K562 (cell line): ENCODE measurements at regions not wholly inside any gene's neighbourhood (a gene's known extent, or its start where the extent isn't known, plus 50 kb on each side); places are given as distances from the start of the nearest gene placed in this dataset.

ENCODE experiments used
- ATAC-seq: fragments of 200-7000 bp; cut with Tn5 transposase; 3 replicates; pipeline ENCODE4 v1.9.1; 2020; ENCODE audit warnings: moderate library complexity
- BruUV-seq: library from RNA; stranded (reverse); fragments of 400-500 nt; replicated peaks from 2 replicates; lab custom pipeline; 2021; lab: Mats Ljungman, UMichigan
- CTCF ChIA-PET: fragments of 300-600 bp; formaldehyde crosslinking; extraction: SDS; loops from one replicate; lab custom pipeline; 2021; ENCODE audit warnings: low intra/inter-chr PET ratio; lab: Yijun Ruan, JAX
- POLR2A ChIA-PET: fragments of 300-600, 350-650 bp; sonication (Branson Sonifier 250); formaldehyde crosslinking; extraction: SDS; loops from one replicate; lab custom pipeline; 2021; ENCODE audit warnings: antibody characterized with exemption, inconsistent platforms; lab: Yijun Ruan, JAX
- DNase-seq, 4 experiments: peaks; one replicate each; pipeline versions ENCODE4 v3.0.0 to v3.0.0-alpha.2; 2011 to 2018; ENCODE audit warnings: low spot score in 3 of 4, mixed read lengths in 3 of 4; ENCODE audit errors: extremely low read depth in 1 of 4
- FAIRE-seq: peaks from 2 replicates; lab custom pipeline; 2011; peaks lifted over from hg19 to GRCh38; lab: Jason Lieb, UNC
- H2AFZ ChIP-seq: 2 replicates; pipeline ENCODE4 v1.6.0; 2011; ENCODE audit warnings: low read depth, low read length, control low read depth, inconsistent platforms
- H3K27ac ChIP-seq: fragments of 200-600 bp; 3 replicates; pipeline ENCODE4 v1.8.0; 2011; ENCODE audit warnings: low read depth, mild to moderate bottlenecking, control low read depth, inconsistent platforms, low read length, moderate library complexity, mixed read lengths; ENCODE audit errors: extremely low read depth
- H3K27me3 ChIP-seq, 2 experiments: fragments of 300-600 bp in 1 of 2; 2 replicates in 1 of 2; 3 replicates in 1 of 2; pipeline versions ENCODE4 v1.6.0 to v1.8.0; 2011; ENCODE audit warnings: inconsistent platforms in 2 of 2, low read length in 2 of 2, mild to moderate bottlenecking in 1 of 2, mixed read lengths in 1 of 2, moderate library complexity in 1 of 2; ENCODE audit not compliant: control insufficient read depth in 2 of 2, insufficient read depth in 2 of 2
- H3K36me3 ChIP-seq: fragments of 300-600 bp; 3 replicates; pipeline ENCODE4 v1.8.0; 2011; ENCODE audit warnings: mild to moderate bottlenecking, low read length, inconsistent platforms; ENCODE audit not compliant: control insufficient read depth, insufficient read depth
- H3K4me1 ChIP-seq, 2 experiments: fragments of 200-600 bp in 1 of 2; replicated peaks in 1 of 2; 2 replicates in 1 of 2; 3 replicates in 1 of 2; pipeline versions ENCODE4 v1.5.1 to v1.8.0; 2011; ENCODE audit warnings: inconsistent platforms in 2 of 2, low read length in 2 of 2, mild to moderate bottlenecking in 1 of 2, mixed read lengths in 1 of 2, moderate library complexity in 1 of 2; ENCODE audit not compliant: control insufficient read depth in 2 of 2, insufficient read depth in 2 of 2
- H3K4me2 ChIP-seq: 2 replicates; pipeline ENCODE4 v1.6.1; 2011; ENCODE audit warnings: low read length, control low read depth, inconsistent platforms, mixed read lengths; ENCODE audit not compliant: insufficient read depth
- H3K4me3 ChIP-seq: fragments of 200-600 bp; sonication (generic), shearing (Covaris generic); 2 replicates; pipeline ENCODE4 v1.5.1; 2016; ENCODE audit warnings: control low read depth, inconsistent platforms
- H3K79me2 ChIP-seq: fragments of 200-600 bp; 3 replicates; pipeline ENCODE4 v1.8.0; 2011; ENCODE audit warnings: low read length, inconsistent platforms; ENCODE audit not compliant: control insufficient read depth, insufficient read depth
- H3K9ac ChIP-seq, 2 experiments: 2 replicates each; pipeline versions ENCODE4 v1.6.0 to v1.6.1; 2011; ENCODE audit warnings: low read depth in 2 of 2, low read length in 2 of 2, control low read depth in 1 of 2, inconsistent platforms in 1 of 2, mild to moderate bottlenecking in 1 of 2, mixed read lengths in 1 of 2; ENCODE audit not compliant: insufficient read depth in 1 of 2
- H3K9me1 ChIP-seq: one replicate; pipeline ENCODE4 v1.6.0; 2011; ENCODE audit warnings: inconsistent platforms, mild to moderate bottlenecking, low read length, moderate library complexity; ENCODE audit not compliant: control insufficient read depth, insufficient read depth
- H3K9me3 ChIP-seq: replicated peaks from 2 replicates; pipeline ENCODE4 v1.5.1; 2011; ENCODE audit warnings: low read depth, low read length, inconsistent platforms; ENCODE audit not compliant: control insufficient read depth, insufficient read depth
- H4K20me1 ChIP-seq: replicated peaks from 2 replicates; pipeline ENCODE4 v1.6.1; 2011; ENCODE audit warnings: low read length, inconsistent platforms, mixed read lengths; ENCODE audit not compliant: control insufficient read depth, insufficient read depth
- CBX3 ChIP-seq, 2 experiments: IDR thresholded peaks; 1 replicate in 1 of 2; 2 replicates in 1 of 2; pipeline ENCODE4 v1.6.1; 2012; ENCODE audit warnings: inconsistent platforms in 2 of 2, low read length in 2 of 2, borderline replicate concordance in 1 of 2, control low read depth in 1 of 2
- CTCF ChIP-seq, 3 experiments: IDR thresholded peaks in 2 of 3; conservative IDR thresholded peaks in 1 of 3; 2 replicates each; pipeline ENCODE4 v1.5.1; 2011 to 2012; ENCODE audit warnings: low read length in 3 of 3, mild to moderate bottlenecking in 3 of 3, control low read depth in 2 of 3, improper control_type of control experiment in 1 of 3, inconsistent platforms in 1 of 3, low read depth in 1 of 3, mixed read lengths in 1 of 3, moderate library complexity in 1 of 3; ENCODE audit not compliant: insufficient read depth in 2 of 3
- SP1 ChIP-seq: sonication (generic); formaldehyde crosslinking; IDR thresholded peaks from 2 replicates; pipeline ENCODE4 v1.8.1; 2022; ENCODE audit warnings: mild to moderate bottlenecking, missing genetic modification reagents
- TFAM ChIP-seq: fragments of 250-450 bp; sonication (Bioruptor Pico); conservative IDR thresholded peaks from 2 replicates; pipeline ENCODE4 v1.5.0; 2021; ENCODE audit warnings: mild to moderate bottlenecking, moderate library complexity
- U2AF1 ChIP-seq: fragments of 200-400 bp; formaldehyde crosslinking; optimal IDR thresholded peaks from 2 replicates; pipeline ENCODE3; 2017; ENCODE audit warnings: mild to moderate bottlenecking, low read depth, low read length, moderate library complexity
- ZMIZ1 ChIP-seq, 2 experiments: fragments of 150-350 bp in 1 of 2; IDR thresholded peaks; 2 replicates each; pipeline ENCODE4 v1.6.1; 2012 to 2016; ENCODE audit warnings: low read depth in 2 of 2, low read length in 2 of 2, mild to moderate bottlenecking in 1 of 2, moderate library complexity in 1 of 2
- ZNF174 ChIP-seq: fragments of 250-450 bp; sonication (Bioruptor Pico); IDR thresholded peaks from 2 replicates; pipeline ENCODE4 v1.4.0; 2020; ENCODE audit warnings: mild to moderate bottlenecking
- WGBS: fragments of 100-300 bp; shearing (Covaris generic); methylation state at CpG from one replicate; pipeline ENCODE4 v1.1.6; 2016; ENCODE audit warnings: low coverage, mixed read lengths; ENCODE audit not compliant: insufficient coverage; ENCODE audit errors: missing lambda C conversion rate; 5-methylcytosine and 5-hydroxymethylcytosine counted together
- in situ Hi-C: fragments of 300-500 bp; cut with MboI; formaldehyde crosslinking; loops from 4 replicates; pipeline ENCODE4 v1.15.0; 2018; ENCODE audit warnings: inconsistent platforms, mixed read lengths
- intact Hi-C: fragments of 100-400 bp; cut with micrococcal nuclease; formaldehyde crosslinking; loops from 2 replicates; pipeline ENCODE4 v1.14.2; 2022

GRCh38 chr5:109524555-109524954 lies 114.8 kb upstream of the PJA2 start (continued):
- TF ChIP-seq SP1 = no peak

- Histone ChIP-seq H3K79me2 (no peaks in the 10 kb centered on the region), H3K27me3 (no peaks in the 10 kb centered on the region; a peak in 1 of 5 replicates), H3K27ac (no peak overlapping the region), H3K4me1 (no peaks in the 10 kb centered on the region), H3K9me3 (no peaks in the 10 kb centered on the region), H4K20me1 (no peaks in the 10 kb centered on the region), H3K36me3 (no peaks in the 10 kb centered on the region), H3K9ac (no peak overlapping the region), H2AFZ (no peak overlapping the region), H3K4me3 (no peak overlapping the region), H3K9me1 (no peaks in the 10 kb centered on the region), H3K4me2 (no peak overlapping the region)
- BruUV-seq = no TSS peak
- ChIA-PET POLR2A (no interaction called here), CTCF (no interaction called here)
- no peak for FAIRE-seq
- ATAC-seq = no peak
- TF ChIP-seq CBX3 (IDR thresholded peaks at IDR 0.05; ENCODE audit: borderline replicate concordance in 1 of 2, low read length in 2 of 2) = no peak
- in situ Hi-C loops = no loop called here
- WGBS = 1% methylated on average over 5 of the region's 5 CpGs
- intact Hi-C loops = no loop called here
- DNase-seq = no peak
Measured at GRCh38 chr5:109524026-109524425, 114.3 kb upstream of the PJA2 start.

GRCh38 chr5:109522404-109522803 lies 112.6 kb upstream of the PJA2 start:
- H3K36me3 ChIP-seq = no peaks in the 10 kb centered on the region
- no peak overlapping the region for H3K9ac ChIP-seq
- ChIA-PET POLR2A (no interaction called here), CTCF (no interaction called here)
- H4K20me1 ChIP-seq = no peaks in the 10 kb centered on the region
- intact Hi-C loops = no loop called here
- no peak overlapping the region for H3K4me2 ChIP-seq
- H3K9me1 ChIP-seq = no peaks in the 10 kb centered on the region
- H3K9me3 ChIP-seq = no peaks in the 10 kb centered on the region
- no peak overlapping the region for H3K27ac ChIP-seq
- H3K4me1 ChIP-seq = no peaks in the 10 kb centered on the region
- no peak overlapping the region for H2AFZ ChIP-seq
- no peaks in the 10 kb centered on the region; a peak in 1 of 5 replicates for H3K27me3 ChIP-seq
- ATAC-seq = no peak
- no TSS peak for BruUV-seq
- no peak overlapping the region for H3K4me3 ChIP-seq
- 0% methylated on average over 1 of the region's 1 CpG for WGBS
- DNase-seq = no peak
- FAIRE-seq = no peak
- in situ Hi-C loops = no loop called here
- H3K79me2 ChIP-seq = no peaks in the 10 kb centered on the region
- TF ChIP-seq ZNF174 (CRISPR knock-in tag) = no peak
- TF ChIP-seq CTCF (IDR thresholded peaks at IDR 0.05 in 2 of 3, conservative IDR thresholded peaks at IDR 0.05 in 1 of 3; ENCODE audit: insufficient read depth in 2 of 3, low read depth in 1 of 3, low read length in 3 of 3) = no peak
- TF ChIP-seq ZMIZ1 (IDR thresholded peaks at IDR 0.05; ENCODE audit: low read depth in 2 of 2, low read length in 2 of 2) = no peak
- TF ChIP-seq TFAM (CRISPR knock-in tag) = no peak
- TF ChIP-seq U2AF1 = no peak
